Parathyroid adenoma (tissue), 2 donors: ENCODE measurements at regions not wholly inside any gene's neighbourhood (a gene's known extent, or its start where the extent isn't known, plus 50 kb on each side); places are given as distances from the start of the nearest gene placed in this dataset.

Experiments used
- H2AFZ ChIP-seq: fragments of 300-600 bp; sonication (generic); one replicate; pipeline ENCODE4 v1.7.0; 2017; ENCODE audit warnings: antibody characterized with exemption, mild to moderate bottlenecking
- H3K27ac ChIP-seq: fragments of 300-600 bp; sonication (generic); one replicate; pipeline ENCODE4 v1.7.0; 2017
- H3K27me3 ChIP-seq: fragments of 300-600 bp; sonication (generic); one replicate; pipeline ENCODE4 v1.7.0; 2017; ENCODE audit warnings: low read length; ENCODE audit not compliant: control insufficient read depth, insufficient read depth
- H3K36me3 ChIP-seq: fragments of 300-600 bp; sonication (generic); one replicate; pipeline ENCODE4 v1.7.0; 2017; ENCODE audit warnings: low read length; ENCODE audit not compliant: control insufficient read depth, insufficient read depth
- H3K4me1 ChIP-seq: fragments of 300-600 bp; sonication (generic); one replicate; pipeline ENCODE4 v1.7.0; 2017; ENCODE audit warnings: control low read depth
- H3K4me2 ChIP-seq: fragments of 300-600 bp; sonication (generic); one replicate; pipeline ENCODE4 v1.7.0; 2017; ENCODE audit warnings: low read length
- H3K4me3 ChIP-seq: fragments of 300-600 bp; sonication (generic); one replicate; pipeline ENCODE4 v1.7.0; 2017; ENCODE audit warnings: low read depth, low read length
- H3K79me2 ChIP-seq: fragments of 300-600 bp; sonication (generic); one replicate; pipeline ENCODE4 v1.7.0; 2017; ENCODE audit warnings: control low read depth
- H3K9ac ChIP-seq: fragments of 300-600 bp; sonication (generic); one replicate; pipeline ENCODE4 v1.7.0; 2017; ENCODE audit warnings: mild to moderate bottlenecking
- H3K9me3 ChIP-seq: fragments of 300-600 bp; sonication (generic); one replicate; pipeline ENCODE4 v1.7.0; 2017; ENCODE audit warnings: low read length; ENCODE audit not compliant: control insufficient read depth
- TF ChIP-seq, protein P1 (sequence below): fragments of 300-600 bp; sonication (generic); IDR thresholded peaks from one replicate; pipeline ENCODE4 v1.7.0; 2017; ENCODE audit warnings: antibody characterized with exemption, mild to moderate bottlenecking
- donor health status: primary hyperparathyroidism.

GRCh38 chr17:17420561-17421269 is 56.1 kb upstream of the MED9 start:
- H3K4me1 ChIP-seq: peaks cover 5% of the 10 kb centered on the region
- H3K36me3 ChIP-seq: no peaks in the 10 kb centered on the region
- H3K4me2 ChIP-seq: no peak overlapping the region
- TF ChIP-seq, protein P1, sequence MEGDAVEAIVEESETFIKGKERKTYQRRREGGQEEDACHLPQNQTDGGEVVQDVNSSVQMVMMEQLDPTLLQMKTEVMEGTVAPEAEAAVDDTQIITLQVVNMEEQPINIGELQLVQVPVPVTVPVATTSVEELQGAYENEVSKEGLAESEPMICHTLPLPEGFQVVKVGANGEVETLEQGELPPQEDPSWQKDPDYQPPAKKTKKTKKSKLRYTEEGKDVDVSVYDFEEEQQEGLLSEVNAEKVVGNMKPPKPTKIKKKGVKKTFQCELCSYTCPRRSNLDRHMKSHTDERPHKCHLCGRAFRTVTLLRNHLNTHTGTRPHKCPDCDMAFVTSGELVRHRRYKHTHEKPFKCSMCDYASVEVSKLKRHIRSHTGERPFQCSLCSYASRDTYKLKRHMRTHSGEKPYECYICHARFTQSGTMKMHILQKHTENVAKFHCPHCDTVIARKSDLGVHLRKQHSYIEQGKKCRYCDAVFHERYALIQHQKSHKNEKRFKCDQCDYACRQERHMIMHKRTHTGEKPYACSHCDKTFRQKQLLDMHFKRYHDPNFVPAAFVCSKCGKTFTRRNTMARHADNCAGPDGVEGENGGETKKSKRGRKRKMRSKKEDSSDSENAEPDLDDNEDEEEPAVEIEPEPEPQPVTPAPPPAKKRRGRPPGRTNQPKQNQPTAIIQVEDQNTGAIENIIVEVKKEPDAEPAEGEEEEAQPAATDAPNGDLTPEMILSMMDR: no peak
- no peaks in the 10 kb centered on the region for H3K27me3 ChIP-seq
- peak overlapping the region; percentile 43 for H3K27ac ChIP-seq
- no peaks in the 10 kb centered on the region for H3K79me2 ChIP-seq
- H3K9me3 ChIP-seq: no peaks in the 10 kb centered on the region
- peak overlapping the region; percentile 43 for H2AFZ ChIP-seq
- no peak overlapping the region for H3K4me3 ChIP-seq
- H3K9ac ChIP-seq: no peak overlapping the region

GRCh38 chr17:17421346-17422216 is 55.2 kb upstream of the MED9 start:
- H3K79me2 ChIP-seq: no peaks in the 10 kb centered on the region
- TF ChIP-seq, protein P1: no peak
- no peak overlapping the region for H3K4me2 ChIP-seq
- no peaks in the 10 kb centered on the region for H3K36me3 ChIP-seq
- peaks cover 5% of the 10 kb centered on the region for H3K4me1 ChIP-seq
- H3K9me3 ChIP-seq: no peaks in the 10 kb centered on the region
- H3K27me3 ChIP-seq: no peaks in the 10 kb centered on the region
- no peak overlapping the region for H3K9ac ChIP-seq
- H3K4me3 ChIP-seq: no peak overlapping the region
- H2AFZ ChIP-seq: no peak overlapping the region
- peak overlapping the region; percentile 43 for H3K27ac ChIP-seq

GRCh38 chr17:17422217-17422610 is 54.6 kb upstream of the MED9 start:
- no peak overlapping the region for H3K9ac ChIP-seq
- no peaks in the 10 kb centered on the region for H3K27me3 ChIP-seq
- H3K79me2 ChIP-seq: no peaks in the 10 kb centered on the region
- H3K27ac ChIP-seq: no peak overlapping the region
- peaks cover 5% of the 10 kb centered on the region for H3K4me1 ChIP-seq
- no peak overlapping the region for H2AFZ ChIP-seq
- TF ChIP-seq, protein P1: no peak
- no peaks in the 10 kb centered on the region for H3K9me3 ChIP-seq
- H3K36me3 ChIP-seq: no peaks in the 10 kb centered on the region
- no peak overlapping the region for H3K4me3 ChIP-seq
- H3K4me2 ChIP-seq: no peak overlapping the region

DNA sequence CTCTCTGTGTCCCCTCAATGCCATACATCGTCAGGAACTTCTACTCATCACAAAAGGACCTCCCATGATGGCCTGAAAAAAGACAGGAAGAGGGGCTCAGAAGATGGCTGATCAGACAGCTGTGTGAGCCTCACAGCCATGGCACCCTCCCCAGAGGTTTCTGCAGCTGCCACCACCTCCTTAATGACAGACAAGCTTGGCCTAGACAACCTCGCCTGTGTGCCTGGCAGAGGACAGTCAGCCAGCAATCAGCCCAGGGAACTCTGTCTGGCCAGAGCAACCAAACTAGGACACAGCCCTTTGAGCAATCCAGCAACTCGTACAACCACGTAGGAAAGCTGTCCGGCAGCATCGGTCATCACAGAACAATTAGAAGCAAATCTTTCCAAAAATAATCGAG is 54.2 kb upstream of the MED9 start:
- Histone ChIP-seq H3K79me2 (no peaks in the 10 kb centered on the region), H3K4me3 (no peak overlapping the region), H3K4me1 (peaks cover 5% of the 10 kb centered on the region), H3K9me3 (no peaks in the 10 kb centered on the region), H3K27me3 (no peaks in the 10 kb centered on the region), H3K9ac (no peak overlapping the region), H2AFZ (no peak overlapping the region), H3K27ac (no peak overlapping the region), H3K36me3 (no peaks in the 10 kb centered on the region), H3K4me2 (no peak overlapping the region)
- TF ChIP-seq, protein P1: no peak
